GM10248 (cell line): ENCODE measurements at regions not wholly inside any gene's neighbourhood (a gene's known extent, or its start where the extent isn't known, plus 50 kb on each side); places are given as distances from the start of the nearest gene placed in this dataset.

Experiments used
- CTCF ChIA-PET: fragments of 300-600 bp; sonication (Branson Sonifier 250); formaldehyde crosslinking; extraction: SDS; loops from one replicate; lab custom pipeline; 2021; ENCODE audit warnings: antibody characterized with exemption; lab: Yijun Ruan, JAX
- POLR2A ChIA-PET: fragments of 350-650 bp; sonication (Branson Sonifier 250); formaldehyde crosslinking; extraction: SDS; loops from one replicate; lab custom pipeline; 2020; ENCODE audit warnings: antibody characterized with exemption; lab: Yijun Ruan, JAX
- DNase-seq: peaks from one replicate; pipeline ENCODE4 v3.0.0; 2012; ENCODE audit errors: extremely low spot score
- TF ChIP-seq, protein P1 (sequence below): IDR thresholded peaks from 2 replicates; pipeline ENCODE4 v1.5.1; 2012; ENCODE audit warnings: mild to moderate bottlenecking, low read depth; ENCODE audit errors: extremely low read depth, missing control alignments, control extremely low read depth

GRCh38 chr7:131921016-131921415, 364.6 kb upstream of the PODXL start:
- DNase-seq = no peak
- ChIA-PET CTCF (interaction anchor here (0.9 to 1.5 kb wide), 2 partner anchors 11 to 13 kb away, joined by 3 read pairs; no protein-coding TSS in a partner anchor), POLR2A (no interaction called here)
- TF ChIP-seq, protein P1, sequence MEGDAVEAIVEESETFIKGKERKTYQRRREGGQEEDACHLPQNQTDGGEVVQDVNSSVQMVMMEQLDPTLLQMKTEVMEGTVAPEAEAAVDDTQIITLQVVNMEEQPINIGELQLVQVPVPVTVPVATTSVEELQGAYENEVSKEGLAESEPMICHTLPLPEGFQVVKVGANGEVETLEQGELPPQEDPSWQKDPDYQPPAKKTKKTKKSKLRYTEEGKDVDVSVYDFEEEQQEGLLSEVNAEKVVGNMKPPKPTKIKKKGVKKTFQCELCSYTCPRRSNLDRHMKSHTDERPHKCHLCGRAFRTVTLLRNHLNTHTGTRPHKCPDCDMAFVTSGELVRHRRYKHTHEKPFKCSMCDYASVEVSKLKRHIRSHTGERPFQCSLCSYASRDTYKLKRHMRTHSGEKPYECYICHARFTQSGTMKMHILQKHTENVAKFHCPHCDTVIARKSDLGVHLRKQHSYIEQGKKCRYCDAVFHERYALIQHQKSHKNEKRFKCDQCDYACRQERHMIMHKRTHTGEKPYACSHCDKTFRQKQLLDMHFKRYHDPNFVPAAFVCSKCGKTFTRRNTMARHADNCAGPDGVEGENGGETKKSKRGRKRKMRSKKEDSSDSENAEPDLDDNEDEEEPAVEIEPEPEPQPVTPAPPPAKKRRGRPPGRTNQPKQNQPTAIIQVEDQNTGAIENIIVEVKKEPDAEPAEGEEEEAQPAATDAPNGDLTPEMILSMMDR = no peak

- ChIA-PET POLR2A (no interaction called here), CTCF (interaction anchor here (0.9 to 2.0 kb wide), 8 partner anchors 9 to 60 kb away, joined by 3 to 8 read pairs (median 4); no protein-coding TSS in a partner anchor)
- DNase-seq = peak; percentile 25
- TF ChIP-seq, protein P1 = no peak
These were observed 363.7 kb upstream of the PODXL start for GRCh38 chr7:131919920-131920709.

DNA sequence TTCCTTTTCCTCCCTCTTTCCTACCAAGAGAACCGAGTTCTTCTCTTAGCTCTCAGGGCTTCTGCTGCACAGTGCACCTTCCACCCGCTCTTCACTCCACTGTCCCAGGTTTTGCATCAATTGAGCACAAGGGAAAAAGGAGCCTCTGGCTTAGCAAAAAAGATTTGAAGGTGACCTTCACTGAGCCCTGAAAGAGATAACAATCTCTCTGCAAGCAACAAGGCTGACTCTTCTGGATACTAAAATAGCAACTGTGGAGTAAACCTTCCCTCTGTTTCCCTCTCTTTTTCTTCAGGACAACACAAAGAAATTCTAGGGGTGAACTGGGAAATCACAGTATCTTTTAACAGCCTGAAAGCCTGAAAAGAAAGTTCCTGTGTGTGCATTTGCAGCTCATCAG, 354.7 kb upstream of the PODXL start:
- POLR2A ChIA-PET = no interaction called here
- DNase-seq = no peak
- TF ChIP-seq, protein P1 = no peak
- CTCF ChIA-PET = interaction anchor here (0.7 to 1.2 kb wide), 2 partner anchors 31 to 184 kb away, joined by 3 read pairs; no protein-coding TSS in a partner anchor

DNA sequence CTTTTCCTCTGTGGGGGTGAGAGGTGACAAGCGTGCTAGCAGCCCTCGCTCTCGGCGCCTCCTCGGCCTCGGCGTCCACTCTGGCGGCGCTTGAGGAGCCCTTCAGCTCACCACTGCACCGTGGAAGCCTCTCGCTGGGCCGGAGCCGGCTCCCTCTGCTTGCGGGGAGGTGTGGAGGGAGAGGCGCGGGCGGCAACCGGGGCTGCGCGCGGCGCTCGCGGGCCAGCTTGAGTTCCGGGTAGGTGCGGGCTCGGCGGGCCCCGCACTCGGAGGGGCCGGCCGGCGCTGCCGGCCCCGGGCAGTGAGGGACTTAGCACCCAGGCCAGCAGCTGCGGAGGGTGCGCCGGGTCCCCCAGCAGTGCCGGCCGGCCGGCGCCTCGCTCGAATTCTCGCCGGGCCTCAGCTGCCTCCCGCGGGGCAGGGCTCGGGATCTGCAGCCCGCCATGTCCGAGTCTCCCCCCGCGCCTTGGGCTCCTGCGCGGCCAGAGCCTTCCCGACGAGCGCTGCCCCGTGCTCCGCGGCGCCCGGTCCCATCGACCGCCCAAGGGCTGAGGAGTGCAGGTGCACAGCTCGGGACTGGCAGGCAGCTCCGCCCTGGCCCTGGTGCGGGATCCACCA, 352.8 kb upstream of the PODXL start:
- CTCF ChIA-PET = interaction anchor here (1.5 kb wide), 1 partner anchor 10 kb away, joined by 8 read pairs; no protein-coding TSS in a partner anchor
- POLR2A ChIA-PET = no interaction called here
- no peak for DNase-seq
- TF ChIP-seq, protein P1 = no peak

GRCh38 chr7:131908714-131909113, 352.3 kb upstream of the PODXL start:
- TF ChIP-seq, protein P1 = no peak
- POLR2A ChIA-PET = no interaction called here
- CTCF ChIA-PET = interaction anchor here (1.0 to 1.5 kb wide), 2 partner anchors 11 to 12 kb away, joined by 3 to 8 read pairs; no protein-coding TSS in a partner anchor
- DNase-seq = no peak

- ChIA-PET CTCF (no interaction called here), POLR2A (no interaction called here)
- DNase-seq = no peak
- TF ChIP-seq, protein P1 = no peak
These were observed 349.1 kb upstream of the PODXL start for GRCh38 chr7:131905471-131905973.
